GM21447 (cell line): ENCODE measurements at regions not wholly inside any gene's neighbourhood (a gene's known extent, or its start where the extent isn't known, plus 50 kb on each side); places are given as distances from the start of the nearest gene placed in this dataset.

Experiments used
- ATAC-seq: cut with Tn5 transposase; IDR thresholded peaks from one replicate; pipeline ENCODE4 v1.9.1; 2021; ENCODE audit not compliant: unreplicated experiment

DNA sequence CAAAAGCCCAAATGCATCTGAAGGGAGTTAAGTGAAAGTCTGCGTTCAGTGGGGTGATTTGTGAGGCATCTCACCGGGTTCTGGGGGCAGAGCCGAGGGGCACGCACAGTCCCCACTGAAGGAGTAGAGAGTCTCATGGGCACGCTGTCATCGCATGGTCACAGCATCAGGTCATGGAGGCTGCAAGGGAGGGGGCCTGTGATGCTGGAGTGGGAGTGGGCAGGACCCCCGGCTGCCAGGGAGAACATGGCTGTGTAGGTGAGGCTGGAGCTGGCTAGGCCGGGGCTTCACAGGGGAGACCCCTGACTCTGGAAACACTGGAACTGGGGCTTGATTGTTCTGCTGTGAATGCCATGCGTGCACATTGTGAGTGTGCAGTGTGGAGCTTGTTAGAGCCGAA, 360.5 kb downstream of the IRX2 start:
- ATAC-seq, result no peak

DNA sequence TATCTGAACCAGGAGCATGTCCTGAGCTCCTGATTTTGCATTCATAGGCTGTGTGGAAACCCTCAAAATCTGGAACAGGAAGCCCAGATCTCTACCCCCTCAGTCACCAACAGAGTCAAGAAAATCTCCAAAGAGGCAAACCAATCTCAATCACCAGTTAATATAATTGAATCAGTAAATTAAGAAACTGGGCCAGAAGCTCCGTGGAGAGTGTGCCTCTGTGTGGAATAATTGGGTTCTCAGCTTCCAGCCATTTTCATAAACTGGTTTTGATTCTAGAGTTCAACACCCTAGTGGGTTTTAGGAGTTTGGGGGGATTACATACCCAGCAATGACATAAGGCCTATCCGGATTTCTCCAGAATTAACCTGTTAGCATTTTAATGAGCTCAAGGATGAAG, 362.9 kb downstream of the IRX2 start:
- ATAC-seq, result no peak

GRCh38 chr5:2387634-2388325, 363.7 kb downstream of the IRX2 start:
- ATAC-seq, result no peak

DNA sequence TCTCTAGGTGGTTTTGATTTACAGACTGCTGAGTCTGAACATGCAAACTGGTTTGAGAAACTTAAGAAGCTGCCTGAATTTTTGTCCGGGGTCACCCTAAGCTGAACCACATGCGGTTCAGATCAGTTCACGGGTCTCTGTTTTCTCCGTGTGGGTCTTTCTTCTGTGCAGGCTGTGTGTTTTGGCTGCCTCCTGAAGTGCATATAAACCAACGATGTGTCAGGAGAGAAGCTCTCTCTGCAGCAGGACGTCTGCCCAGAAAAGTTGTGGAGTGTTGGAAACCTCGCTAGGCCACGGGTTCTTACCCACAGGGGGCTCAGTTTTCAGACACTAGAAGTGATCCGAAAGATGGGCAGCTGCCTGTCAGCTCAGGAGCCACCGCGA, 364.2 kb downstream of the IRX2 start:
- ATAC-seq, result no peak

- ATAC-seq, result no peak
Measured at GRCh38 chr5:2385818-2386217, 365.7 kb downstream of the IRX2 start.

GRCh38 chr5:2383698-2384065, 367.8 kb downstream of the IRX2 start:
- no peak for ATAC-seq

DNA sequence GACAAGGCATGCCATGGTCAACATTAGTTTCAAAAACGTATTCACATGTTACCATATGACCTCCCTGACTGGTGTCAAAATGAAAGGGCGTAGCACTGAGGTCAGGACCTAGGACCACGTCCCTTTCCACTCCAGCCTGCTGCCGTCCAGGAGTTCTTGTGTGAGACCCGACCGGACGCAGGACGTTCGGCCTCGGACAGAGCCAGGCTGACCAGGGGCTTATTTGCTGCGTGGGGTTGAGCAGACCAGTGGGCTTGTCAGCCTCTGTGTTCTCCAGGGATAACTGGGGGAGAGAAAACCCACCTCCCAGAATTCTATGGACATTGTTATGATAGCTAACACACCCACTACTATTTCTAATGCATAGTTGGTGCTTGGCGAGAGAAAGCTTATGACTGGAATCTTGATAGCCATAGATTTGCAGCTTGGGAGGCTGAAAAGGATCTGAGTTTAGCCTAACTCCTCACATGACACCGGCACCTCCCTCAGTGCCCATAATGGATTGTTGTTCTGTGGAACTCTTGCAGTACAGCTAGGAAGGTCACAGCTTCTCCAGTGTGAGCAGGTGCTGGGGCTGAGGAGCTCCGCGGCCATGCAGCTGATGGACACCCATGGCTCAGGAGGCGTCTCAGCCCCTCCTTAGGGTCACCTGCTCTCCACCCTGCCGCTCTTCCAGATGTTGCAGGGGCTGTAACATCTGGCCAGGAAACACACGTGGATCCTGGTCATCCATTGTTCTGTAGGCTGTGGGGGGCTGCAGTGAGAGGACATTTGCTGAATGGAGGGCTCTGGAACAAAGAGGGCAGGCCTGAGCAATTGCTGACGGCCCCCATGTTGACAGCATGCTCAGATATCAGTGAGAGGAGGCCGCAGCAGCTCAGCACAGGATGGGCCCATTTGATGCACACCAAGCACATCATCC, 368.4 kb downstream of the IRX2 start:
- no peak for ATAC-seq

DNA sequence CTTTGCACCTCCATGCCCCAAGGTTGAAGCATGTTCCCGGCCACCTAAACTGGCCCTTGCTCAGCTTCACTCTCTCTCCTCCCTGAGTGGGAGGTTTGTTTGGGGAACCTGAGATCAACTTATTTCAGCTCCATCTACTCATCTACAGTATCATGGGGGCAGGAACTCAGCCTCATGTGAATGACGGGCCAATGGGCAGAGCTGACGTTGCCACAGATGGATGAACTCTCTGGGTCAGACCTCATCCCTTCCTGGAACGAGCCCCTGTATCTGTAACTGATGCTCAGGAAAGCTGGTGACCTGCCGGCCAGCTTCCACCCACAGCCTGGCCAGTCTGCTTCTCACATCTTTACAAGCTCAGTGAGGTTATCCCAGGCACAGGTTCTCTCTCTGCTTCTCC, 369.6 kb downstream of the IRX2 start:
- ATAC-seq, result no peak

DNA sequence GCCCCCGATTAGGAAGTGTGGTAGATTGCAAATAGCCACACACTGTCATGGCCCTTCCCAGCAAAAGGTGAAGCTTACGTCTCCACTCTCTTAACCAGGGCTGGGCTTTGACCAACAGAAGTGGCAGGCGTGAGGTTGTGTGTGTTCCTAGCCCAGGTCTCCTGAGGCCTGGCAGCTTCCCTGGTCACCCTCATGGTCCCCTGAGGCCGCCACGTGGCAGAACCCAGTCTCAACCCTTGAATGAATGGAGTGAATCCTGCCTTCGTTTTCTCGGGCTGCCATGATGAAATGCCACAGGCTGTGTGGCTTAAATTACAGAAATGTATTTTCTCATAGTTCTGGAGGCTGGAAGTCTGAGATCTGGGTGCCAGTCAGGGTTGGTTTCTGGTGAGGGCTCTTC, 370.4 kb downstream of the IRX2 start:
- ATAC-seq, result no peak

DNA sequence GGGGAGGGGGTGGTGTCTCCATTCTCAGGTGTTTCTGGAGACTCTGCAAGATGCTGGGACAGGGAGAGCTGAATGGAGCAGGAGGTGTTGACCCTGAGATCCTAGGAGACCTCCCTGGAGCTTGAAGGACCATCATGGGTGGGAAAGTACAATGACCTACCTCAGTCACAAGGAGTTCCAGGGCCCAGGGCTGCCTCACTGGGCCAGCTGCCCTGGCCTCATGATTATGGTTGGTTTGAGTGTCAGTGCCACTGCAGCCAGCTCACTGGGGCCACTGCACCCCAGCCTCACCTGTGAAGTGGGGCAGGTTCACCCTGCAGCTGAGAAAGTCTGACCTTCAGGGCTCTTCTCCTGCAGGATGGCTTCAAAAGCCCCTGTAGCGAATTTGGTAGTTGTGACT, 372.5 kb downstream of the IRX2 start:
- no peak for ATAC-seq

DNA sequence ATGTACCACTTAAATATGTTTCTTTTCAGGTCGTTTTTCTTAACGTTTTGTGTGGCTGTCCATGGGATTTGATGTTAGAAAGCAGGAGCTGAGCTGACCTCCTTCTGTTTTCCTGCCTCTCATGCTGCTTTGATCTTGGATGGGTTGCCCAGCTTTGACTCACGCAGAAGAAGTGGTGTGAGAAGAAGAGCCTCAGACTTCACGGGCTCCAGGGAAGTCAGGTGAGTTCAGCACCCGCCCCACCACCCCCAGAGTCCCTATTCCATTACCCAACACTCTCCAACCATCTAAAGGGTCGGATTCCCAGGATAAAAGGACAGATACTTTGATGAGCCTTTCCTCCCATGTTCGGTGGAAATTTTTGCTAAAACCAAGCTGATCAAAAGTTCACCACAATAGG, 373.4 kb downstream of the IRX2 start:
- no peak for ATAC-seq

- ATAC-seq, result no peak
Measured at GRCh38 chr5:2376486-2376885, 375.0 kb downstream of the IRX2 start.

- no peak for ATAC-seq
Measured at GRCh38 chr5:2375757-2376250, 375.7 kb downstream of the IRX2 start.

GRCh38 chr5:2375291-2375690, 376.2 kb downstream of the IRX2 start:
- no peak for ATAC-seq

DNA sequence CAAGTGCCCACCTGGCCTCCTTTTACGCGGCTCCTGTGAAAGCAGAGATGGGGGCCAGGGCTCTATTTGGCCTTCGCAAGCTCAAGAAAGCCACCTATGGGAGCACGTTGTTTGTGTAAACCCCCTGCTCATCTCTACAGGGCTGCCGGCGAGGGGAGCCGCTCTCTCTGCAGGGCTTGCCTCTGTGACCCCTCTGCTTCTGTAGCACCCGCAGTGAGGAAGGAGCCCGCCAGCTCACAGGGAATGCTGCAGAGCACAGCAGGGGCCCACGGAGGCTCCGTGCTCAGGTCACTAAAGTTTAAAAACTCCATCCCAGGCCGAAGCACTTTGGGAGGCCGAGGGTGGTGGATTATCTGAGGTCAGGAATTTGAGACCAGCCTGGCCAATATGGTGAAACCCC, 376.8 kb downstream of the IRX2 start:
- no peak for ATAC-seq

- ATAC-seq, result no peak
Measured at GRCh38 chr5:2373631-2374030, 377.8 kb downstream of the IRX2 start.

- no peak for ATAC-seq
Measured at GRCh38 chr5:2371419-2371710, 380.1 kb downstream of the IRX2 start.

GRCh38 chr5:2370626-2371418, 380.7 kb downstream of the IRX2 start:
- ATAC-seq, result no peak

GRCh38 chr5:2369178-2369577, 382.3 kb downstream of the IRX2 start:
- ATAC-seq, result no peak

- no peak for ATAC-seq
Measured at GRCh38 chr5:2366816-2367215, 384.7 kb downstream of the IRX2 start.

GRCh38 chr5:2357309-2357708, 394.2 kb downstream of the IRX2 start:
- ATAC-seq, result no peak

- ATAC-seq, result no peak
Measured at GRCh38 chr5:2355859-2356258, 395.6 kb downstream of the IRX2 start.
